ENCODE measurements at regions not wholly inside any gene's neighbourhood (a gene's known extent, or its start where the extent isn't known, plus 50 kb on each side); places are given as distances from the start of the nearest gene placed in this dataset.

DNA sequence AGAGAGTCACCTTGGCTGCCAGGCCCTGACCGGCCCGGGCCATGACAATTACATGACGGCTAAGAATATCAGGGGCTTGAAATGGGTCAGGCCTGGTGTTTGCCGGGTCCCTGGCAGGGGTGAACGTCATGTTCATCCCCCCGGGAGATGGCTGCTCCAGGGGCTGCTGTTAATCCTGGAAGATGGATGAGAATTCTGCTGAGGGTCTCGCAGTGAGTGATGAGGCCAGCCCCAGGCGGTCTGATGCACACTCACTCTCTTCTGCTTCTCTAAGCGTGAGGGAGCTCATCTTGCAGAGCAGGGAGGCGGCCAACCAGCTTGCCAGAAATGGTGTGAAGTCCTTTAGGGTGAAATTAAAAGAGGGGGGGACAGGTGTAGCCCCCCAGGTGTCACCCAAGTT is 101.3 kb upstream of the ANO1 start:
- no peak overlapping the region for H3K27ac ChIP-seq
- TF ChIP-seq CTCF (conservative IDR thresholded peaks at IDR 0.05) (no peak), ZFX (IDR thresholded peaks at IDR 0.05) (no peak)

DNA sequence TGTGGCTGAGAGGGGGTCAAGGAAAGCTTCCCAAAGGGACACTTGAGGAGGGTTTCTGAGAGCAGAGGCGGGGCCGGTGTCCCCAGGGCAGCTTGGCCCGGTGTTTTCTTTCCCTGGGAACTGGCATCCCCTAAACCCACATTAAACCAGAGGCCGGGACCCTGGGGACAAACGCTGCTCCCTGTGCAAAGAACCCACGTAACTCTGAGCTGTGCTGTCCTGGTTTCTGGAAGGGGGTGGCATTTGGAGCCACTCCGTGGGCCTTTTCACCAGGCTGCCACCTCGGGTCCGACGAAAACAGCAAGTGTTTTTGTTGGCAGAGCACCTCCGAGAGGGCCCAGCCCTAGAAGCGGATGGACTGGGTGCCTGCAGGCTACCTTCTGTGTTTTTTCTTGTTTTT is 100.2 kb upstream of the ANO1 start:
- no peak for TF ChIP-seq ZFX (IDR thresholded peaks at IDR 0.05)
- TF ChIP-seq CTCF (conservative IDR thresholded peaks at IDR 0.05), result no peak
- H3K27ac ChIP-seq, result no peak overlapping the region

DNA sequence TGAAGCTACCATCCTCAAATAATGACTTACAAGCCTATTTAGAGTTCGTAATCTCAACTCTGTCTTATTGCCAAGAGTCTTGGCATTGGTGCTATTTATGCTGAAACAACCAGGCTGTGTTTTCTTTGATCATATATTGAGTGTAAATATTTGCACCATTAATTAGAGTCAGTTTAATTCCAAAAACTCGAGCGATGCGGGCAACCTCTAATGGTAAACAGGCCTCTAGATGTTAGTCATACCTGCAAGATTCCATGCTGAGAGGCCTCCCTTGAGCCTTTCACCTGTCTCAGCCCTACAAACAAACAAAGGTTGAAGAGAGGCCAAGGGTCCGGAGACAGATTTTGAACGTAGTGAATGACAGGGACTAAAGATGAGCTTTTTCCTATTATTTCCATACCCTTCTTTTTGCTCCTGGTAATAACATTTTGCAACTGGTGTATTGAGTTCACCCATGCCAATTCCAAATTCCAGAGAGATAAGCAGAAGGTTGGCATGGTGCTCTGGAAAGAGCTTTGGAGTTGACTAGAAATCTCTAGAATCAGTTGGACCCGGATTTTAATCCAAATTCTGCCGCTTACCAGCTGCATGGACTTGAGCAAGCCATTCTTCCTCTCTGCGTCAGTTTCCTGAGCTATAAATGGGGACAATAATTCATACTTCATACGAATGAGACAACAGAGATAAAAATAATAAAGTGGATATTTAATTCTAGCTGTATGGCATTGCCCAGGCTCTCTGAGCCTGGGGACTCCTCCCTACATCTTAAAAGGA is 99.1 kb upstream of the ANO1 start:
- TF ChIP-seq CTCF (conservative IDR thresholded peaks at IDR 0.05), result no peak
- H3K27ac ChIP-seq, result no peak overlapping the region

DNA sequence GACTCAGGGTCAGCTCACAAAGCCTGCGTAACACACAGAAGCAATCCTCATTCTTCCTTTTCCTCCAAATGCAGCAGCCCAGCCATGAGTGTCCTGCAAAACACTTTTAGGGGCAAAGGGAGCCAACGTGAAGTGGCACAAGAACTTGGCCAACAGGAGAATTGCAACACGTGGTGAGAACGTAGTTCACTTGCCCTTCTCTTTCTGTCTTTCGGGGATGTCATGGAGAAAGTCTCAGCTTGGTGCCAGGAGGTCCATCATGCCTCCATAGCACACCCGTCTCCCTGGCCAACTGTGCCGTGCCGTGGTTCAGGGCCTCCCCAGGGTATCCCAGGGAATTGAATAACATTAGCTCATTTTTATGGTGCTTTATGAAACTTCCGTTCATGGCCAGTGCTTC is 98.5 kb upstream of the ANO1 start:
- H3K27ac ChIP-seq, result no peak overlapping the region
- no peak for TF ChIP-seq CTCF (conservative IDR thresholded peaks at IDR 0.05)
- no peak for TF ChIP-seq ZFX (IDR thresholded peaks at IDR 0.05)

GRCh38 chr11:69981119-69981784 is 96.9 kb upstream of the ANO1 start:
- no peak for TF ChIP-seq ZFX (IDR thresholded peaks at IDR 0.05)
- no peak for TF ChIP-seq CTCF (conservative IDR thresholded peaks at IDR 0.05)
- H3K27ac ChIP-seq, result no peak overlapping the region

GRCh38 chr11:69982690-69983570 is 95.2 kb upstream of the ANO1 start:
- H3K27ac ChIP-seq, result no peak overlapping the region
- no peak for TF ChIP-seq ZFX (IDR thresholded peaks at IDR 0.05)
- TF ChIP-seq CTCF (conservative IDR thresholded peaks at IDR 0.05), result no peak

DNA sequence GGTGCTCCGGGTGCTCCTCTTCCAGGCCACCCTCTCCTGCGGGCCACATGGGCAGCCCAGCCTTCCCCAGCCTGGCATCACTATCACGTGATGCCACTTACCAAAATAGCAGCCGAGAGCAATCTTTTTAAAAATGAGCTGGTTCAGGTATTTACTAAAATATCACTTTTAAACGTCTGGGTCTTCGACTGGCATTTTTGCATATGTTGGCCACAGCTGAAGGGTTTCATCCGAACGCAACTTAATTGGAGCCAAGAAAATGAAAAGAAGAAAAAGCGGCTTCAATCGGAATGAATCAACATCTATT is 94.6 kb upstream of the ANO1 start:
- TF ChIP-seq ZFX (IDR thresholded peaks at IDR 0.05) (no peak), CTCF (conservative IDR thresholded peaks at IDR 0.05) (no peak)
- no peak overlapping the region for H3K27ac ChIP-seq

All from C4-2B (cell line).